GM12875 (cell line): ENCODE measurements at regions not wholly inside any gene's neighbourhood (a gene's known extent, or its start where the extent isn't known, plus 50 kb on each side); places are given as distances from the start of the nearest gene placed in this dataset.

Source experiments
- H3K4me3 ChIP-seq: one replicate; pipeline ENCODE4 v1.5.1; 2011; ENCODE audit warnings: low read depth, low read length, control low read depth
- TF ChIP-seq, protein P1 (sequence below): IDR thresholded peaks from 2 replicates; pipeline ENCODE4 v1.5.1; 2011; ENCODE audit warnings: low read depth, mild to moderate bottlenecking, control low read depth, inconsistent platforms, low read length, moderate library complexity, borderline replicate concordance; ENCODE audit not compliant: insufficient read depth

DNA sequence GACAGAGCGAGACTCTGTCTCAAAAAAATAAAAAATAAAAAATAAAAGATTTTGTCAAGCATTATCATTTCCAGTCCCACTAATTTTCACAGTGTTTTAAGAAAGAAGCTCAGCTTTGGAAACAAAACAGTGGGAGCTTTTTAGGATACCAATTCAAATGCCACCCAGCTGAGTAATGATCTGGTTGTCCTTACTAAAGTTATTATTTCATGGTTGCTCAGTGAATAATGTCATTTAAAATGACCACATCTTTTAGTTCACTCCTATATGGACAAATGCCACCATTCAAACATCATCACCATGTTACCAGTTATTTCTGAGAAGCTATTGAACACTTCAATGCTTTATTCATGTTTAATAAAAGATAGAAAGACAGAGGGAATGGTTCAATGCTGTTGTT, 365.0 kb downstream of the CCER1 start:
- H3K4me3 ChIP-seq = no peak overlapping the region
- TF ChIP-seq, protein P1, sequence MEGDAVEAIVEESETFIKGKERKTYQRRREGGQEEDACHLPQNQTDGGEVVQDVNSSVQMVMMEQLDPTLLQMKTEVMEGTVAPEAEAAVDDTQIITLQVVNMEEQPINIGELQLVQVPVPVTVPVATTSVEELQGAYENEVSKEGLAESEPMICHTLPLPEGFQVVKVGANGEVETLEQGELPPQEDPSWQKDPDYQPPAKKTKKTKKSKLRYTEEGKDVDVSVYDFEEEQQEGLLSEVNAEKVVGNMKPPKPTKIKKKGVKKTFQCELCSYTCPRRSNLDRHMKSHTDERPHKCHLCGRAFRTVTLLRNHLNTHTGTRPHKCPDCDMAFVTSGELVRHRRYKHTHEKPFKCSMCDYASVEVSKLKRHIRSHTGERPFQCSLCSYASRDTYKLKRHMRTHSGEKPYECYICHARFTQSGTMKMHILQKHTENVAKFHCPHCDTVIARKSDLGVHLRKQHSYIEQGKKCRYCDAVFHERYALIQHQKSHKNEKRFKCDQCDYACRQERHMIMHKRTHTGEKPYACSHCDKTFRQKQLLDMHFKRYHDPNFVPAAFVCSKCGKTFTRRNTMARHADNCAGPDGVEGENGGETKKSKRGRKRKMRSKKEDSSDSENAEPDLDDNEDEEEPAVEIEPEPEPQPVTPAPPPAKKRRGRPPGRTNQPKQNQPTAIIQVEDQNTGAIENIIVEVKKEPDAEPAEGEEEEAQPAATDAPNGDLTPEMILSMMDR = no peak

DNA sequence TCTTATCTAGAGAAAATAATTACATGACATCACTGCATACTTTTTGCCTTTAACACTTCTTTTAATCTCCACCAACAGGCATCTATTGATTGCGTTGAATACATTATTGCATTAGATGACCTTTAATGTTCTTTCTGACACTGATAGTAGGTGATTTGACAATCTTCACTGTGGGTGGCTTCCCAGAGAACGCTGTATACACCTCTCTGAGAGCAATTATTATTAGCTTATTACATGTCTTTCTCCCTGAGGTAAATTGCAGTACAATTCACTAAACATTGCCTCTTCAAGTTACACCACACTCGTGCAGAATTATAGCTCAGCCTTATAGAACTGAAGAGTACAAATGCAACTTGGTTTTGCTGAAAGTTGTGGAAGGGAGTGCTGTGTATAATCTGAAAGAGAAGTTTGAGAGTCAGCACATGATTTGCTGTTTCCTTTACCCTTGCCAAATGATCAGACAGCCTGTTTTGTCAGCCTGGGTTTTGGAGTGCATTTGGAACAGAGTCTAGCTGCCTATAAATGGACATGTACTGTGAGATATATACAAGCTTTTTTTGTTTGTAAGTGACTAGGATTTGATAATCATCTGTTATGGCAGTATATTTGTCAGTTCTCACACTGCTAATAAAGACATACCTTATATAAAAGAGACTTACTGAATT, 369.2 kb downstream of the CCER1 start:
- no peak overlapping the region for H3K4me3 ChIP-seq
- TF ChIP-seq, protein P1 = no peak

DNA sequence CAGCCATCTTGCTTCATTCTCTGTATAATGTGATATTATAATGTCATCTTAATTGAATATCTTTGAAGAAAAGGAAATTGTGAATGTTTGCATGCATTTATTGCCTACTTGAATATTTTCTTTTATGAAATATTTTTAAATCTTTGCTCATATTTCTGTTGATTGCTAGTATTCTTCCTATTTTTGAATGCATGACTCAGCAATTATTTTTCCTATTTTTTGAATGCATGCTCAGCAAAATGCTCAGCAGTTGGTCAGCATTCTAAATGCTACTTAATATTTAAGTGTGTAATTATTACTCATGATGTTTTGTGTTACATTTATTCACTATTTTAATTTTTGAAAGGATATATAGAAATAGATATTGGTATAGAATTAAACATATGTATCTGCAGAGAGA, 378.3 kb downstream of the CCER1 start:
- TF ChIP-seq, protein P1 = no peak
- H3K4me3 ChIP-seq = no peak overlapping the region

DNA sequence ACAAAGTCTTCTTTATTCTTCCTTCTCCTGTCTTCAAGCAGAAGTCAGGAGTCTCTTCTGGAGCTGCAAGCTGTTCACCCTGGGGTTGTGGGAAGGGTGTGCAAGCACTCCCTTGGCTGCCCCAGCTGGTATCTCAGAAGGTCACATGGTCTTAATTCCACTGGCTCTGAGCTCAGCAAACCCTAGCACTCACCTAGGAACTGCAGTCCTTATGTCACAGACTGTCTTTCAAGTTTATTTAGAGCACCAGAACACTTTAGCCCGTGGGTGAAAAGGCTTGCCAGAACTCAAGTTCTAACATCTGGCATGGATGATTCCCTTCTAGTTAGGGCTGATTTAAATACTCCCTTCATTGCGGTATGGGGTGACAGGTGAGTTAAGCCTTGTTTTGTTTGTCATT, 379.0 kb downstream of the CCER1 start:
- H3K4me3 ChIP-seq = no peak overlapping the region
- TF ChIP-seq, protein P1 = no peak

DNA sequence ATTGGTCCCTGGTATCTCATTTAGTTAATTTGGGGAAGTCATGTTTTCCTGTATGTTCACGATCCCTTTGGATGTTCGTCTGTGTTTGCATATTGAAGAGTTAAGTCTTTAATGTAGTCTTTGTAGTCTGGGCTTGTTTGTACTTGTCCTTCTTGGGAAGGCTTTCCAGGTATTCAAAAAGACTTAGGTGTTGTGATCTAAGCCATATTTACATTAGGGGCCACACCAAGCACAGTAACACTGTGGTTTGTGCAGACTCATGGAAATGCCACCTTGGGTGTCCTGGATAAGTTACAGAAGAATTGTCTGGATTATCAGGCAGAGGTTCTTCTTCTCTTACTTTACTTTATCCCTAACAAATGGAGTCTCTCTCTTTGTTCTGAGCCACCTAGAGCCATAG, 380.3 kb downstream of the CCER1 start:
- TF ChIP-seq, protein P1 = no peak
- H3K4me3 ChIP-seq = no peak overlapping the region

DNA sequence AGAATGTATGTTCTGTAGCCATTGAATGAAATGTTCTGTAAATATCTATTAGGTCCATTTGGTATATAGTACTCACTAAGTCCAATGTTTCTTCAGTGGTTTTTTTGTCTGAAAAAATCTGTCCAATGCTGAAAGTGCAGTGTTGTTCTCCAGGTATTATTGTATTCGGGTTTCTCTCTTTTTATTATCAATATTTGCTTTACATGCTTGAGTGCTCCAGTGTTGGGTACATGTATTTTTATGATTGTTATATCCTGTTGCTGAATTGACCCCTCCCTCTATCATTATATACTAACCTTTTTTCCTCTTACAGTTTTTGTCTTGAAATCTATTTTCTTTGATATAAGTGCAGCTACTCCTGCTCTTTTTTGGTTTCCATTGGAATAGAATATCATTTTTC, 382.2 kb downstream of the CCER1 start:
- no peak overlapping the region for H3K4me3 ChIP-seq
- TF ChIP-seq, protein P1 = no peak

DNA sequence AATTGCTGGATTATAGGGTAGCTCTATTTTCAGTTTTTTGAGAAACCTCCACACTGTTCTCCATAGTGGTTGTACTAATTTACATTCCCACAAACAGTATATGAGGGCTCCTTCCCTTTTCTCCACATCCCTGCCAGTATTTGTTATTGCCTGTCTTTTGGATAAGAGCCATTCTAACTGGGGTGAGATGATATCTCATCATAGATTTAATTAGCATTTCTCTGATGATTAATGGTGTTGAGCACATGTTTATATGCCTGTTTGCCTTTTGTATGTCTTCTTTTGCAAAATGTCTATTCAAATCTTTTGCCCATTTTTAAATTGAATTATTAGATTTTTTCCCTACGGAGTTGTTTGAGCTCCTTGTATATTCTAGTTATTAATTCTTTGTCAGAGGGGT, 385.3 kb downstream of the CCER1 start:
- TF ChIP-seq, protein P1 = no peak
- H3K4me3 ChIP-seq = no peak overlapping the region
